ENCODE measurements at regions not wholly inside any gene's neighbourhood (a gene's known extent, or its start where the extent isn't known, plus 50 kb on each side); places are given as distances from the start of the nearest gene placed in this dataset.

DNA sequence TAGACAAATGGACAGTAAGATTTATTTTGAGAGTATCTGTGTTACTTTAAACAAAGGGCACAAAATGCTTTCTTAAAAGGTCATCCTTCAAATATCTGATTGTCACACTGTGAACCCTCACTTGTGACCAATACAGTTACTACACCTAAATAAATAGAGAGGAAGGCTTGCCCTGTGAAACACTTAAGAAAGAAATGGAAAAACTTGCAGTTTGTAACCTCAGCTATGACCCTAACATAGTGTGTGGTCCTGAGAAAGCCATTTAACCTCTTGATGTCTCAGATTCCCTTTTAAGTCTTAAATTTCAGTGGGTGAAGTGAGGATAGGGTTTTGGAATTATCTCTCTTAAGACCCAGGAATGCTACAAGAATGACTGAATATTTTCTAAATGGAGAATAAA, 126.7 kb upstream of the SLC27A6 start:
- Histone ChIP-seq H3K9me3 (ENCODE audit: severe bottlenecking) (no peaks in the 10 kb centered on the region), H3K27ac (no peak overlapping the region), H3K4me3 (ENCODE audit: low read depth, low read length) (no peak overlapping the region), H3K36me3 (no peaks in the 10 kb centered on the region), H3K27me3 (ENCODE audit: insufficient read depth, low read depth, severe bottlenecking) (no peaks in the 10 kb centered on the region)
- TF ChIP-seq, protein P1, sequence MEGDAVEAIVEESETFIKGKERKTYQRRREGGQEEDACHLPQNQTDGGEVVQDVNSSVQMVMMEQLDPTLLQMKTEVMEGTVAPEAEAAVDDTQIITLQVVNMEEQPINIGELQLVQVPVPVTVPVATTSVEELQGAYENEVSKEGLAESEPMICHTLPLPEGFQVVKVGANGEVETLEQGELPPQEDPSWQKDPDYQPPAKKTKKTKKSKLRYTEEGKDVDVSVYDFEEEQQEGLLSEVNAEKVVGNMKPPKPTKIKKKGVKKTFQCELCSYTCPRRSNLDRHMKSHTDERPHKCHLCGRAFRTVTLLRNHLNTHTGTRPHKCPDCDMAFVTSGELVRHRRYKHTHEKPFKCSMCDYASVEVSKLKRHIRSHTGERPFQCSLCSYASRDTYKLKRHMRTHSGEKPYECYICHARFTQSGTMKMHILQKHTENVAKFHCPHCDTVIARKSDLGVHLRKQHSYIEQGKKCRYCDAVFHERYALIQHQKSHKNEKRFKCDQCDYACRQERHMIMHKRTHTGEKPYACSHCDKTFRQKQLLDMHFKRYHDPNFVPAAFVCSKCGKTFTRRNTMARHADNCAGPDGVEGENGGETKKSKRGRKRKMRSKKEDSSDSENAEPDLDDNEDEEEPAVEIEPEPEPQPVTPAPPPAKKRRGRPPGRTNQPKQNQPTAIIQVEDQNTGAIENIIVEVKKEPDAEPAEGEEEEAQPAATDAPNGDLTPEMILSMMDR (IDR thresholded peaks at IDR 0.05; ENCODE audit: low read depth, low read length): no peak
- no peak for DNase-seq

- TF ChIP-seq, protein P1 (IDR thresholded peaks at IDR 0.05; ENCODE audit: low read depth, low read length): no peak
- H3K36me3 ChIP-seq: no peaks in the 10 kb centered on the region
- no peak for DNase-seq
- H3K27me3 ChIP-seq (ENCODE audit: insufficient read depth, low read depth, severe bottlenecking): no peaks in the 10 kb centered on the region
- no peak overlapping the region for H3K27ac ChIP-seq
- no peak overlapping the region for H3K4me3 ChIP-seq (ENCODE audit: low read depth, low read length)
- no peaks in the 10 kb centered on the region for H3K9me3 ChIP-seq (ENCODE audit: severe bottlenecking)
Measured at GRCh38 chr5:128842241-128842640, 123.0 kb upstream of the SLC27A6 start.

- no peaks in the 10 kb centered on the region for H3K27me3 ChIP-seq (ENCODE audit: insufficient read depth, low read depth, severe bottlenecking)
- H3K36me3 ChIP-seq: no peaks in the 10 kb centered on the region
- H3K27ac ChIP-seq: no peak overlapping the region
- DNase-seq: no peak
- H3K4me3 ChIP-seq (ENCODE audit: low read depth, low read length): no peak overlapping the region
- no peaks in the 10 kb centered on the region for H3K9me3 ChIP-seq (ENCODE audit: severe bottlenecking)
- TF ChIP-seq, protein P1 (IDR thresholded peaks at IDR 0.05; ENCODE audit: low read depth, low read length): no peak
Measured at GRCh38 chr5:128844354-128844923, 120.8 kb upstream of the SLC27A6 start.

DNA sequence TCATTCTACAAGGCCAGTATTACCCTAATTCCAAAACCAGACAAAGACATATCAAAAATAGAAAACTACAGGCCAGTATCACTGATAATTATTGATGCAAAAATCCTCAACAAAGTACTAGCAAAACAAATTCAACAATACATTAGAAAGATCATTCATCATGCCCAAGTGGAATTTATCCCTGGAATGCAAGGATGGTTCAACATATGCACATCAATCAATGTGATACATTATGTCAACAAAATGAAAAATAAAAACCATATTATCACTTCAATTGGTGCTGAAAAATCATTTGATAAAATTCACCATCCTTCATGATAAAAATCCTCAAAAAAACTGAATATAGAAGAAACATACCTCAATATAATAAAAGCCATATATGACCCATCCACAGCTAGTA, 115.2 kb upstream of the SLC27A6 start:
- no peak overlapping the region for H3K27ac ChIP-seq
- H3K4me3 ChIP-seq (ENCODE audit: low read depth, low read length): no peak overlapping the region
- TF ChIP-seq, protein P1 (IDR thresholded peaks at IDR 0.05; ENCODE audit: low read depth, low read length): no peak
- H3K27me3 ChIP-seq (ENCODE audit: insufficient read depth, low read depth, severe bottlenecking): no peaks in the 10 kb centered on the region
- no peaks in the 10 kb centered on the region for H3K36me3 ChIP-seq
- DNase-seq: no peak
- H3K9me3 ChIP-seq (ENCODE audit: severe bottlenecking): peaks cover 4% of the 10 kb centered on the region

DNA sequence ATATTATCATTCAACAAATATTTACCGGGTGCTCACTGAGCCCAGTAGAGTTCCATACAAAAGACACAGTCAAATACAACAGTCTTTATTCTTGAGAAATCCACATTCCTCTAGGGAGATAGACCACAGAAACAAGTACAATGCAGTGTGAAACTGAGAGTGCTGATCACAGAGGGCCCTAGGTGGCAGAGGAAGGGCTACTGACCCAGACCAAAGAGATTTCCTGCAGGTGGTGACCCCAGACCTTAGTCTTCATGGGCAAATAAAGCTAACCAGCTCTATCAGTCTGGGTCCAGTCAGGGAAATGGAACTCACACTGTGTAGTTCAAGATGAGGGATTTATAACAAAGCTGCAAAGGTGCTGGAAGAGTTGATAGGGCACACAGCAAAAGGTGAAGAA, 110.4 kb upstream of the SLC27A6 start:
- H3K27ac ChIP-seq: no peak overlapping the region
- H3K27me3 ChIP-seq (ENCODE audit: insufficient read depth, low read depth, severe bottlenecking): no peaks in the 10 kb centered on the region
- DNase-seq: no peak
- no peaks in the 10 kb centered on the region for H3K36me3 ChIP-seq
- H3K4me3 ChIP-seq (ENCODE audit: low read depth, low read length): no peak overlapping the region
- TF ChIP-seq, protein P1 (IDR thresholded peaks at IDR 0.05; ENCODE audit: low read depth, low read length): no peak
- peaks cover 2% of the 10 kb centered on the region for H3K9me3 ChIP-seq (ENCODE audit: severe bottlenecking)

GRCh38 chr5:128857076-128857677, 108.1 kb upstream of the SLC27A6 start:
- Histone ChIP-seq H3K4me3 (ENCODE audit: low read depth, low read length) (no peak overlapping the region), H3K27ac (no peak overlapping the region), H3K27me3 (ENCODE audit: insufficient read depth, low read depth, severe bottlenecking) (no peaks in the 10 kb centered on the region), H3K9me3 (ENCODE audit: severe bottlenecking) (no peaks in the 10 kb centered on the region), H3K36me3 (no peaks in the 10 kb centered on the region)
- TF ChIP-seq, protein P1 (IDR thresholded peaks at IDR 0.05; ENCODE audit: low read depth, low read length): no peak
- no peak for DNase-seq
